AML-193 (cell line): ENCODE measurements at regions not wholly inside any gene's neighbourhood (a gene's known extent, or its start where the extent isn't known, plus 50 kb on each side); places are given as distances from the start of the nearest gene placed in this dataset.
"Not testable (repeated sequence)": the region's sequence is repeated elsewhere in the genome, so short reads cannot be mapped to it uniquely, and the experiment has no call there.

Experiments
- DNase-seq, 2 experiments: peaks; one replicate each; lab custom pipeline; 2025; lab: John Stamatoyannopoulos, UW

GRCh38 chr18:46229641-46230040 is 125.5 kb downstream of the HAUS1 start:
- DNase-seq, result not testable (repeated sequence)

- no peak for DNase-seq
Measured at GRCh38 chr18:46236156-46236555, 132.0 kb downstream of the HAUS1 start.

- DNase-seq, result no peak
Measured at GRCh38 chr18:46237891-46238290, 133.7 kb downstream of the HAUS1 start.

- DNase-seq, result no peak
Measured at GRCh38 chr18:46239549-46239948, 135.4 kb downstream of the HAUS1 start.

- no peak for DNase-seq
Measured at GRCh38 chr18:46239998-46240397, 135.8 kb downstream of the HAUS1 start.

- DNase-seq, result not testable (repeated sequence)
Measured at GRCh38 chr18:46241393-46241792, 137.2 kb downstream of the HAUS1 start.

GRCh38 chr18:46242183-46242582 is 138.0 kb downstream of the HAUS1 start:
- no peak for DNase-seq

GRCh38 chr18:46243095-46243494 is 138.9 kb downstream of the HAUS1 start:
- no peak for DNase-seq

GRCh38 chr18:46243673-46244072 is 139.5 kb downstream of the HAUS1 start:
- DNase-seq, result no peak

- DNase-seq, result no peak
Measured at GRCh38 chr18:46246101-46246500, 141.9 kb downstream of the HAUS1 start.

GRCh38 chr18:46247942-46248341 is 143.8 kb downstream of the HAUS1 start:
- no peak for DNase-seq

- DNase-seq, result peak; percentile 75 to 83
Measured at GRCh38 chr18:46250084-46250811, 146.1 kb downstream of the HAUS1 start.

- DNase-seq, result peak in 1 of 2 experiments; percentile 36
Measured at GRCh38 chr18:46250812-46251173, 146.6 kb downstream of the HAUS1 start.

- DNase-seq, result no peak
Measured at GRCh38 chr18:46252759-46253158, 148.6 kb downstream of the HAUS1 start.

GRCh38 chr18:46253498-46253897 is 149.3 kb downstream of the HAUS1 start:
- DNase-seq, result no peak

GRCh38 chr18:46256078-46256477 is 151.9 kb downstream of the HAUS1 start:
- DNase-seq, result no peak

- no peak for DNase-seq
Measured at GRCh38 chr18:46257366-46257765, 153.2 kb downstream of the HAUS1 start.

GRCh38 chr18:46260016-46260878 is 156.1 kb downstream of the HAUS1 start:
- no peak for DNase-seq

- DNase-seq, result no peak
Measured at GRCh38 chr18:46260879-46261143, 156.6 kb downstream of the HAUS1 start.

- DNase-seq, result no peak
Measured at GRCh38 chr18:46261799-46262198, 157.6 kb downstream of the HAUS1 start.

- no peak for DNase-seq
Measured at GRCh38 chr18:46262856-46263255, 158.7 kb downstream of the HAUS1 start.

- no peak for DNase-seq
Measured at GRCh38 chr18:46264255-46264654, 160.1 kb downstream of the HAUS1 start.
